ENCODE measurements at regions not wholly inside any gene's neighbourhood (a gene's known extent, or its start where the extent isn't known, plus 50 kb on each side); places are given as distances from the start of the nearest gene placed in this dataset.

GRCh38 chr11:130598433-130598832, 150.0 kb downstream of the ADAMTS15 start:
- TF ChIP-seq, protein P1, sequence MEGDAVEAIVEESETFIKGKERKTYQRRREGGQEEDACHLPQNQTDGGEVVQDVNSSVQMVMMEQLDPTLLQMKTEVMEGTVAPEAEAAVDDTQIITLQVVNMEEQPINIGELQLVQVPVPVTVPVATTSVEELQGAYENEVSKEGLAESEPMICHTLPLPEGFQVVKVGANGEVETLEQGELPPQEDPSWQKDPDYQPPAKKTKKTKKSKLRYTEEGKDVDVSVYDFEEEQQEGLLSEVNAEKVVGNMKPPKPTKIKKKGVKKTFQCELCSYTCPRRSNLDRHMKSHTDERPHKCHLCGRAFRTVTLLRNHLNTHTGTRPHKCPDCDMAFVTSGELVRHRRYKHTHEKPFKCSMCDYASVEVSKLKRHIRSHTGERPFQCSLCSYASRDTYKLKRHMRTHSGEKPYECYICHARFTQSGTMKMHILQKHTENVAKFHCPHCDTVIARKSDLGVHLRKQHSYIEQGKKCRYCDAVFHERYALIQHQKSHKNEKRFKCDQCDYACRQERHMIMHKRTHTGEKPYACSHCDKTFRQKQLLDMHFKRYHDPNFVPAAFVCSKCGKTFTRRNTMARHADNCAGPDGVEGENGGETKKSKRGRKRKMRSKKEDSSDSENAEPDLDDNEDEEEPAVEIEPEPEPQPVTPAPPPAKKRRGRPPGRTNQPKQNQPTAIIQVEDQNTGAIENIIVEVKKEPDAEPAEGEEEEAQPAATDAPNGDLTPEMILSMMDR (IDR thresholded peaks at IDR 0.05) = no peak
- TF ChIP-seq POLR2A (IDR thresholded peaks at IDR 0.05) = no peak
- TF ChIP-seq EP300 (IDR thresholded peaks at IDR 0.05) = no peak
